H1 (cell line): ENCODE measurements at regions not wholly inside any gene's neighbourhood (a gene's known extent, or its start where the extent isn't known, plus 50 kb on each side); places are given as distances from the start of the nearest gene placed in this dataset.

Experiments used
- CTCF ChIA-PET: fragments of 300-600 bp; sonication (Branson Sonifier 250); formaldehyde crosslinking; loops from one replicate; lab custom pipeline; 2021; ENCODE audit not compliant: partially characterized antibody; lab: Charles Lee
- POLR2A ChIA-PET: fragments of 300-600 bp; sonication (Branson Sonifier 250); formaldehyde crosslinking; loops from one replicate; lab custom pipeline; 2021; ENCODE audit warnings: inconsistent platforms; ENCODE audit not compliant: partially characterized antibody; lab: Charles Lee
- DNase-seq, 2 experiments: peaks; one replicate each; pipeline versions ENCODE4 v3.0.0 to v3.0.0-alpha.2; 2010 to 2022; ENCODE audit warnings: low spot score in 2 of 2, low read depth in 1 of 2, mixed read lengths in 1 of 2
- FAIRE-seq: peaks from 2 replicates; lab custom pipeline; 2011; peaks lifted over from hg19 to GRCh38; lab: Jason Lieb, UNC
- H2AFZ ChIP-seq: 2 replicates; pipeline ENCODE4 v1.8.1; 2012; ENCODE audit warnings: low read length, inconsistent platforms
- H2AK5ac ChIP-seq: 2 replicates; pipeline ENCODE4 v1.6.1; 2013; ENCODE audit warnings: low read depth, low read length
- H2BK120ac ChIP-seq: replicated peaks from 2 replicates; pipeline ENCODE3; 2013; ENCODE audit warnings: low read depth, low read length, inconsistent platforms
- H2BK12ac ChIP-seq: 2 replicates; pipeline ENCODE4 v1.6.1; 2013; ENCODE audit warnings: low read depth, low read length
- H2BK15ac ChIP-seq: 2 replicates; pipeline ENCODE4 v1.6.1; 2013; ENCODE audit warnings: low read length
- H2BK20ac ChIP-seq: 2 replicates; pipeline ENCODE4 v1.6.1; 2013; ENCODE audit warnings: low read length
- H2BK5ac ChIP-seq: 2 replicates; pipeline ENCODE4 v1.6.1; 2013; ENCODE audit warnings: low read depth, low read length
- H3K14ac ChIP-seq: 2 replicates; pipeline ENCODE4 v1.6.1; 2013; ENCODE audit warnings: inconsistent platforms; ENCODE audit not compliant: insufficient read length
- H3K18ac ChIP-seq: 2 replicates; pipeline ENCODE4 v1.6.1; 2013; ENCODE audit warnings: low read length; ENCODE audit errors: extremely low read depth
- H3K23ac ChIP-seq: 2 replicates; pipeline ENCODE4 v1.6.1; 2013; ENCODE audit warnings: inconsistent platforms; ENCODE audit not compliant: insufficient read length
- H3K23me2 ChIP-seq: 2 replicates; pipeline ENCODE4 v1.6.1; 2013; ENCODE audit warnings: low read depth, low read length
- H3K27ac ChIP-seq: 2 replicates; pipeline ENCODE4 v1.6.1; 2011; ENCODE audit warnings: low read depth, low read length, inconsistent platforms
- H3K27me3 ChIP-seq, 4 experiments: replicated peaks in 1 of 4; 1 replicate in 1 of 4; 2 replicates in 3 of 4; pipeline versions ENCODE4 v1.6.1 to v1.8.1; 2011 to 2013; ENCODE audit warnings: low read length in 3 of 4, mild to moderate bottlenecking in 3 of 4, inconsistent platforms in 2 of 4, mixed read lengths in 2 of 4, moderate library complexity in 1 of 4; ENCODE audit not compliant: control insufficient read depth in 3 of 4, insufficient read depth in 3 of 4; ENCODE audit errors: extremely low read depth in 1 of 4
- H3K36me3 ChIP-seq, 4 experiments: 2 replicates each; pipeline versions ENCODE4 v1.6.1 to v1.8.1; 2011 to 2013; ENCODE audit warnings: mild to moderate bottlenecking in 4 of 4, low read length in 3 of 4, moderate library complexity in 2 of 4, control low read depth in 1 of 4, inconsistent platforms in 1 of 4; ENCODE audit not compliant: insufficient read depth in 4 of 4, control insufficient read depth in 2 of 4
- H3K4ac ChIP-seq: replicated peaks from 2 replicates; pipeline ENCODE3; 2013; ENCODE audit warnings: low read length, low read depth, mixed read lengths, inconsistent platforms; ENCODE audit not compliant: insufficient read length
- H3K4me1 ChIP-seq, 4 experiments: replicated peaks in 1 of 4; 1 replicate in 1 of 4; 2 replicates in 3 of 4; pipeline versions ENCODE4 v1.6.1 to v1.8.1; 2011 to 2013; ENCODE audit warnings: low read length in 3 of 4, inconsistent platforms in 2 of 4, mixed read lengths in 1 of 4; ENCODE audit not compliant: insufficient read depth in 4 of 4, control insufficient read depth in 3 of 4
- H3K4me2 ChIP-seq, 2 experiments: 2 replicates each; pipeline versions ENCODE4 v1.6.1 to v1.8.1; 2011 to 2013; ENCODE audit warnings: low read depth in 2 of 2, low read length in 2 of 2, control low read depth in 1 of 2, inconsistent platforms in 1 of 2, mild to moderate bottlenecking in 1 of 2; ENCODE audit not compliant: insufficient read depth in 1 of 2
- H3K4me3 ChIP-seq, 4 experiments: fragments of 200-600, 300-600 bp in 1 of 4; sonication (generic), shearing (Covaris generic), sonication (Bioruptor Twin) in 1 of 4; 2 replicates each; pipeline versions ENCODE4 v1.5.1 to v1.8.1; 2011 to 2016; ENCODE audit warnings: low read length in 4 of 4, low read depth in 3 of 4, control low read depth in 2 of 4, inconsistent platforms in 2 of 4, mild to moderate bottlenecking in 2 of 4, mixed read lengths in 1 of 4, moderate library complexity in 1 of 4; ENCODE audit not compliant: insufficient read depth in 2 of 4; ENCODE audit errors: extremely low read depth in 1 of 4
- H3K56ac ChIP-seq: replicated peaks from 2 replicates; pipeline ENCODE3; 2013; ENCODE audit warnings: low read depth, mild to moderate bottlenecking, mixed read lengths, low read length, inconsistent platforms; ENCODE audit not compliant: insufficient read length
- H3K79me1 ChIP-seq: 2 replicates; pipeline ENCODE4 v1.6.1; 2013; ENCODE audit warnings: low read depth, low read length, control low read depth
- H3K79me2 ChIP-seq, 2 experiments: 2 replicates each; pipeline versions ENCODE4 v1.6.1 to v1.8.1; 2012 to 2013; ENCODE audit warnings: low read length in 2 of 2, mild to moderate bottlenecking in 2 of 2, inconsistent platforms in 1 of 2; ENCODE audit not compliant: insufficient read depth in 2 of 2, control insufficient read depth in 1 of 2
- H3K9ac ChIP-seq, 4 experiments: replicated peaks in 1 of 4; 1 replicate in 1 of 4; 2 replicates in 3 of 4; pipeline versions ENCODE4 v1.6.1 to v1.8.1; 2011 to 2013; ENCODE audit warnings: low read depth in 3 of 4, low read length in 3 of 4, control low read depth in 2 of 4, mild to moderate bottlenecking in 2 of 4, moderate library complexity in 2 of 4, inconsistent platforms in 1 of 4; ENCODE audit errors: extremely low read depth in 1 of 4
- H3K9me3 ChIP-seq, 2 experiments: 2 replicates each; pipeline versions ENCODE4 v1.6.1 to v1.8.1; 2012 to 2013; ENCODE audit warnings: mild to moderate bottlenecking in 2 of 2, moderate library complexity in 2 of 2, control low read depth in 1 of 2, inconsistent platforms in 1 of 2, low read depth in 1 of 2, low read length in 1 of 2, mixed read lengths in 1 of 2; ENCODE audit not compliant: insufficient read depth in 2 of 2
- H4K20me1 ChIP-seq, 2 experiments: replicated peaks in 1 of 2; 2 replicates each; pipeline versions ENCODE3 to v1.8.1; 2011 to 2013; ENCODE audit warnings: inconsistent platforms in 2 of 2, low read length in 2 of 2, mild to moderate bottlenecking in 1 of 2; ENCODE audit not compliant: insufficient read depth in 2 of 2, control insufficient read depth in 1 of 2
- H4K5ac ChIP-seq: 2 replicates; pipeline ENCODE4 v1.6.1; 2013; ENCODE audit warnings: low read length, low read depth, mixed read lengths, inconsistent platforms; ENCODE audit not compliant: insufficient read length
- H4K8ac ChIP-seq: 2 replicates; pipeline ENCODE4 v1.8.0; 2013; ENCODE audit warnings: mild to moderate bottlenecking, moderate library complexity, low read length, inconsistent platforms; ENCODE audit not compliant: insufficient read depth; ENCODE audit errors: extremely low read depth
- H4K91ac ChIP-seq: replicated peaks from 2 replicates; pipeline ENCODE3; 2013; ENCODE audit warnings: low read length, mixed read lengths, inconsistent platforms; ENCODE audit not compliant: insufficient read length
- BACH1 ChIP-seq: IDR thresholded peaks from 2 replicates; pipeline ENCODE4 v1.6.1; 2012; ENCODE audit warnings: low read length, improper control_type of control experiment
- CHD1 ChIP-seq: IDR thresholded peaks from 2 replicates; pipeline ENCODE4 v1.6.1; 2012; ENCODE audit warnings: low read depth, low read length, improper control_type of control experiment
- CTBP2 ChIP-seq: IDR thresholded peaks from 2 replicates; pipeline ENCODE4 v1.7.0; 2011; ENCODE audit warnings: borderline replicate concordance, mild to moderate bottlenecking, moderate library complexity, mixed read lengths, low read length; ENCODE audit not compliant: insufficient read depth, insufficient read length
- EGR1 ChIP-seq: IDR thresholded peaks from 2 replicates; pipeline ENCODE4 v1.6.1; 2011; ENCODE audit warnings: low read depth, low read length, borderline replicate concordance
- GTF2F1 ChIP-seq: IDR thresholded peaks from 2 replicates; pipeline ENCODE4 v1.6.1; 2012; ENCODE audit warnings: low read depth, low read length, improper control_type of control experiment, borderline replicate concordance
- HDAC6 ChIP-seq: IDR thresholded peaks from one replicate; pipeline ENCODE4 v1.7.1; 2012; ENCODE audit warnings: low read depth, mild to moderate bottlenecking, inconsistent platforms, low read length, moderate library complexity
- JUN ChIP-seq: IDR thresholded peaks from 2 replicates; pipeline ENCODE4 v1.6.1; 2011; ENCODE audit warnings: low read depth, mild to moderate bottlenecking, improper control_type of control experiment, low read length
- PHF8 ChIP-seq: fragments of 200-600 bp; sonication (generic); conservative IDR thresholded peaks from 2 replicates; pipeline ENCODE4 v1.7.1; 2012; ENCODE audit warnings: low read depth, mild to moderate bottlenecking, inconsistent platforms, low read length, moderate library complexity
- POLR2AphosphoS5 ChIP-seq: IDR thresholded peaks from 2 replicates; pipeline ENCODE4 v1.6.1; 2011; ENCODE audit warnings: low read depth, low read length
- RAD21 ChIP-seq, 2 experiments: IDR thresholded peaks in 1 of 2; conservative IDR thresholded peaks in 1 of 2; 2 replicates each; pipeline ENCODE4 v1.6.1; 2011; ENCODE audit warnings: low read depth in 2 of 2, low read length in 2 of 2, improper control_type of control experiment in 1 of 2, inconsistent platforms in 1 of 2, mild to moderate bottlenecking in 1 of 2, moderate library complexity in 1 of 2
- RXRA ChIP-seq: IDR thresholded peaks from 2 replicates; pipeline ENCODE4 v1.6.1; 2011; ENCODE audit warnings: low read depth, mild to moderate bottlenecking, low read length, moderate library complexity; ENCODE audit not compliant: insufficient read depth
- SAP30 ChIP-seq: fragments of 300-600 bp; sonication (generic); IDR thresholded peaks from 2 replicates; pipeline ENCODE4 v1.7.1; 2012; ENCODE audit warnings: low read length, moderate library complexity, mild to moderate bottlenecking, inconsistent platforms; ENCODE audit not compliant: insufficient read depth, insufficient replicate concordance
- SIRT6 ChIP-seq: IDR thresholded peaks from one replicate; pipeline ENCODE4 v1.7.1; 2012; ENCODE audit warnings: low read length, inconsistent platforms
- SUZ12 ChIP-seq: fragments of 200-600 bp; sonication (generic); IDR thresholded peaks from 2 replicates; pipeline ENCODE4 v1.6.1; 2012; ENCODE audit warnings: mild to moderate bottlenecking, inconsistent platforms, low read length, moderate library complexity, mixed read lengths
- YY1 ChIP-seq: IDR thresholded peaks from 2 replicates; pipeline ENCODE4 v1.6.1; 2011; ENCODE audit warnings: low read depth, mild to moderate bottlenecking, low read length
- ZNF274 ChIP-seq: IDR thresholded peaks from 2 replicates; pipeline ENCODE4 v1.7.0; 2012; ENCODE audit warnings: low read length, borderline replicate concordance; ENCODE audit errors: extremely low read depth

DNA sequence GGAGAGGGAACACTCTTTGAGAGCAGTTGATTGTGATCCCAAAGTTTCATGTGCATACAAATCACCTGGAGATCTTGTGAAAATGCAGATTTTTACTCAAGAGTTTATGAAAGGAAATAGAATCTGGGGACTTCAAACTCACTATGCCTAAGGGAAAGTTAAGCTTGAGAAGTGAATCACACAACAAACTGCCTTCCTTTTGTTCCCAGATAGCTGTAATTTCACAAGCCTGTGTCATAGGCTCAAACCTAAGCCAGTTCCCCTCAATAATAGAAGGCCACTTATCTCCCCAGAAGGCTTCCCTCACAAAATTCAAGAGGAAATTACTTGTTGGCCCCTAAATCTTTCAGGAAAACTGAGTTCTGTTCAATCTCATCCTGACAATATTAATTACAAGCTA lies 132.8 kb upstream of the MAGEB16 start:
- Histone ChIP-seq H3K23me2 (no peaks in the 10 kb centered on the region), H3K14ac (no peak overlapping the region), H3K79me1 (no peaks in the 10 kb centered on the region), H4K91ac (no peak overlapping the region), H3K56ac (no peak overlapping the region), H3K27me3 (no peaks in the 10 kb centered on the region), H2BK20ac (no peak overlapping the region), H2AFZ (no peak overlapping the region; the same call in 1 of the 2 replicates), H3K9me3 (no peaks in the 10 kb centered on the region), H2BK5ac (no peak overlapping the region), H4K20me1 (no peaks in the 10 kb centered on the region), H3K79me2 (no peaks in the 10 kb centered on the region), H3K4me1 (peaks cover 0 to 5% (median 0%) of the 10 kb centered on the region in 4 experiments; a peak in 1 of 7 replicates), H3K18ac (no peak overlapping the region), H2BK12ac (no peak overlapping the region), H3K4ac (no peak overlapping the region), H3K36me3 (no peaks in the 10 kb centered on the region), H3K4me2 (peak overlapping the region in 1 of 2 experiments; percentile 7; a peak in 1 of 4 replicates), H2AK5ac (no peak overlapping the region), H2BK120ac (no peak overlapping the region), H4K8ac (no peak overlapping the region), H3K23ac (no peak overlapping the region), H4K5ac (no peak overlapping the region), H3K9ac (no peak overlapping the region), H2BK15ac (no peak overlapping the region), H3K27ac (no peak overlapping the region), H3K4me3 (no peak overlapping the region)
- FAIRE-seq (no peak), DNase-seq (no peak)
- POLR2A ChIA-PET, result no interaction called here
- CTCF ChIA-PET, result interaction anchor here (0.8 to 1.0 kb wide), 2 partner anchors 60 to 284 kb away, joined by 3 read pairs; no protein-coding TSS in a partner anchor
- TF ChIP-seq PHF8 (no peak), CHD1 (no peak), POLR2AphosphoS5 (no peak), JUN (no peak), ZNF274 (no peak), EGR1 (no peak), GTF2F1 (no peak), RAD21 (IDR thresholded peaks at IDR 0.05 in 1 of 2, conservative IDR thresholded peaks at IDR 0.05 in 1 of 2; ENCODE audit: low read depth in 2 of 2, low read length in 2 of 2) (no peak), YY1 (no peak), HDAC6 (no peak), BACH1 (no peak), CTBP2 (no peak), RXRA (no peak), SIRT6 (no peak), SAP30 (no peak), SUZ12 (no peak)
